ENCODE measurements at regions not wholly inside any gene's neighbourhood (a gene's known extent, or its start where the extent isn't known, plus 50 kb on each side); places are given as distances from the start of the nearest gene placed in this dataset.

- no peak for TF ChIP-seq CTCF (conservative IDR thresholded peaks at IDR 0.05; ENCODE audit: low read depth, low read length)
- TF ChIP-seq EZH2 (IDR thresholded peaks at IDR 0.05; ENCODE audit: low read length, unreplicated experiment) = no peak
- TF ChIP-seq EZH2phosphoT487 (IDR thresholded peaks at IDR 0.05; ENCODE audit: borderline replicate concordance, low read length) = no peak
Observed at GRCh38 chr2:34123996-34124785, 525.1 kb upstream of the FAM98A start.
